HepG2 (cell line): ENCODE measurements at regions not wholly inside any gene's neighbourhood (a gene's known extent, or its start where the extent isn't known, plus 50 kb on each side); places are given as distances from the start of the nearest gene placed in this dataset.

ENCODE experiments used
- ATAC-seq: fragments of 200-7000 bp; cut with Tn5 transposase; 3 replicates; pipeline ENCODE4 v1.9.1; 2020; ENCODE audit warnings: mild to moderate bottlenecking, moderate library complexity
- BruUV-seq: library from RNA; stranded (reverse); fragments of 400-500 nt; replicated peaks from 2 replicates; lab custom pipeline; 2021; lab: Mats Ljungman, UMichigan
- CTCF ChIA-PET: fragments of 300-600 bp; formaldehyde crosslinking; extraction: SDS; loops from one replicate; lab custom pipeline; 2021; ENCODE audit warnings: low total read pairs, inconsistent platforms, low intra/inter-chr PET ratio; lab: Yijun Ruan, JAX
- POLR2A ChIA-PET: fragments of 350-600 bp; sonication (Branson Sonifier 250); formaldehyde crosslinking; loops from one replicate; lab custom pipeline; 2020; ENCODE audit warnings: antibody characterized with exemption, inconsistent platforms; lab: Yijun Ruan, JAX
- DNase-seq: peaks from one replicate; pipeline ENCODE4 v3.0.0-alpha.2; 2015; ENCODE audit warnings: low spot score
- FAIRE-seq: peaks from 3 replicates; lab custom pipeline; 2011; peaks lifted over from hg19 to GRCh38; lab: Jason Lieb, UNC
- H2AFZ ChIP-seq: one replicate; pipeline ENCODE4 v1.6.1; 2011; ENCODE audit warnings: low read length, inconsistent platforms
- H3K27ac ChIP-seq: fragments of 300-600 bp; 3 replicates; pipeline ENCODE4 v1.8.0; 2011; ENCODE audit warnings: mixed run types, mild to moderate bottlenecking, mixed read lengths, low read length, inconsistent platforms; ENCODE audit not compliant: insufficient read depth; ENCODE audit errors: extremely low read length
- H3K27me3 ChIP-seq, 2 experiments: fragments of 200-600 bp in 1 of 2; 2 replicates in 1 of 2; 3 replicates in 1 of 2; pipeline versions ENCODE4 v1.6.0 to v1.8.0; 2011; ENCODE audit warnings: low read length in 2 of 2, mild to moderate bottlenecking in 2 of 2, moderate library complexity in 2 of 2, inconsistent platforms in 1 of 2; ENCODE audit not compliant: insufficient read depth in 2 of 2, control insufficient read depth in 1 of 2
- H3K36me3 ChIP-seq, 2 experiments: fragments of 200-600 bp in 1 of 2; replicated peaks in 1 of 2; 2 replicates in 1 of 2; 3 replicates in 1 of 2; pipeline versions ENCODE4 v1.5.1 to v1.8.0; 2011; ENCODE audit warnings: low read length in 2 of 2, inconsistent platforms in 1 of 2; ENCODE audit not compliant: insufficient read depth in 2 of 2, control insufficient read depth in 1 of 2
- H3K4me1 ChIP-seq: 2 replicates; pipeline ENCODE4 v1.5.1; 2012; ENCODE audit warnings: low read length, inconsistent platforms; ENCODE audit not compliant: insufficient read depth
- H3K4me2 ChIP-seq: 2 replicates; pipeline ENCODE4 v1.6.0; 2011; ENCODE audit warnings: low read depth, low read length, inconsistent platforms
- H3K4me3 ChIP-seq, 3 experiments: fragments of 200-600 bp in 1 of 3; sonication (generic), shearing (Covaris generic) in 1 of 3; replicated peaks in 1 of 3; 2 replicates each; pipeline ENCODE4 v1.5.1; 2011 to 2016; ENCODE audit warnings: low read length in 3 of 3, inconsistent platforms in 2 of 3, low read depth in 2 of 3, mild to moderate bottlenecking in 2 of 3, control low read depth in 1 of 3, mixed read lengths in 1 of 3; ENCODE audit not compliant: insufficient read depth in 1 of 3
- H3K79me2 ChIP-seq: one replicate; pipeline ENCODE4 v1.6.1; 2011; ENCODE audit warnings: low read length, inconsistent platforms; ENCODE audit not compliant: insufficient read depth
- H3K9ac ChIP-seq: 2 replicates; pipeline ENCODE4 v1.6.0; 2011; ENCODE audit warnings: mild to moderate bottlenecking, low read depth, low read length, inconsistent platforms; ENCODE audit not compliant: insufficient read depth
- H3K9me3 ChIP-seq: 2 replicates; pipeline ENCODE4 v1.5.1; 2012; ENCODE audit warnings: mild to moderate bottlenecking, low read length
- H4K20me1 ChIP-seq: 2 replicates; pipeline ENCODE4 v1.6.0; 2011; ENCODE audit warnings: inconsistent platforms, mild to moderate bottlenecking, low read length, moderate library complexity; ENCODE audit not compliant: insufficient read depth
- CAMTA2 ChIP-seq: sonication (generic); formaldehyde crosslinking; IDR thresholded peaks from 2 replicates; pipeline ENCODE4 v1.4.0; 2020; ENCODE audit warnings: mild to moderate bottlenecking, missing genetic modification reagents, borderline replicate concordance
- GATAD2A ChIP-seq: IDR thresholded peaks from 2 replicates; pipeline ENCODE4 v1.6.1; 2016
- MXD3 ChIP-seq: IDR thresholded peaks from 2 replicates; pipeline ENCODE4 v1.6.1; 2016; ENCODE audit warnings: mild to moderate bottlenecking, missing biosample characterization, missing genetic modification reagents
- ZFP37 ChIP-seq: sonication (generic); formaldehyde crosslinking; IDR thresholded peaks from 2 replicates; pipeline ENCODE4 v1.4.0; 2020; ENCODE audit warnings: missing genetic modification reagents, borderline replicate concordance
- WGBS: methylation state at CpG from one replicate; pipeline ENCODE4 v1.1.6; 2017; ENCODE audit warnings: low lambda C conversion rate; 5-methylcytosine and 5-hydroxymethylcytosine counted together
- in situ Hi-C: cut with HindIII; loops from 2 replicates; pipeline ENCODE4 v1.10.0; 2017; ENCODE audit warnings: low pct_unique_long_range_greater_than_20kb; ENCODE audit not compliant: extremely low pct_ligation_motif_present
- intact Hi-C: fragments of 100-400 bp; cut with micrococcal nuclease; formaldehyde crosslinking; loops from one replicate; pipeline ENCODE4 v1.10.0; 2022; ENCODE audit not compliant: unreplicated experiment
- TF ChIP-seq, protein P1 (sequence below): sonication (generic); formaldehyde crosslinking; IDR thresholded peaks from 2 replicates; pipeline ENCODE4 v1.5.1; 2020; ENCODE audit warnings: missing genetic modification reagents, mild to moderate bottlenecking, borderline replicate concordance
- TF ChIP-seq, protein P2 (sequence below): sonication (generic); formaldehyde crosslinking; conservative IDR thresholded peaks from 2 replicates; pipeline ENCODE4 v1.5.0; 2020; ENCODE audit warnings: missing genetic modification reagents
- TF ChIP-seq, protein P3 (sequence below): sonication (generic); formaldehyde crosslinking; IDR thresholded peaks from 2 replicates; pipeline ENCODE4 v1.5.0; 2020; ENCODE audit warnings: mild to moderate bottlenecking, missing genetic modification reagents
- TF ChIP-seq, protein P4 (sequence below): sonication (generic); formaldehyde crosslinking; IDR thresholded peaks from one replicate; pipeline ENCODE4 v1.5.1; 2020; ENCODE audit warnings: mild to moderate bottlenecking, missing genetic modification reagents; ENCODE audit errors: not compliant biosample characterization

DNA sequence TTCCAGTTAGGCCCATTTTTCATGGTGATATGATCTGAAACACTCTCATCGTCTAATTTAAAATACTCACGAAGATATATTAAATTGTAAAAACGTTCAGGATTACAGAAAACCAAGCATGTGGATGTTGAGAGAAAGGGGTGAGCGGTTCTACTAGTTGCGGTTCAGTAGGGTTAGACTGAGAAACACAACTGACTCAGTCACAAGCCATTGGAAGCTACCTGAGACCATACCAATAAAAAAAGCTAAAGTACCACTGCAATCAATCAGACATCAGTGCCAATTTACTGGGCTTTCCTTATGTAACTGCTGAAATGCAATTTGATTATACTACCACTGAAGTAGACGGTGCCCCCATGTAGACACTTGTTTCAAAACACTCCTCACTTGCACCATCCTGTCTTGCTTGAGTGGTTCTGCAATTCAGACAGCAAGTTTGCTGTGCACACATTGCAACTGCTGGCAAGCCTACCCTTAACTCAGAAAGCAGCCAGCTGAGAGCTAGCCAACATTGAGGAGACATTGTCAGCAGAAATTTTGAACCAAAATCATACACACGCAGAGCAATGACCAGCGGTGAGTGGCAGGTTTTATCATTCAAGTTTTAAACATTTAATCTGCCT is 368.7 kb upstream of the ARHGEF26 start (continued):
- TF ChIP-seq, protein P1, sequence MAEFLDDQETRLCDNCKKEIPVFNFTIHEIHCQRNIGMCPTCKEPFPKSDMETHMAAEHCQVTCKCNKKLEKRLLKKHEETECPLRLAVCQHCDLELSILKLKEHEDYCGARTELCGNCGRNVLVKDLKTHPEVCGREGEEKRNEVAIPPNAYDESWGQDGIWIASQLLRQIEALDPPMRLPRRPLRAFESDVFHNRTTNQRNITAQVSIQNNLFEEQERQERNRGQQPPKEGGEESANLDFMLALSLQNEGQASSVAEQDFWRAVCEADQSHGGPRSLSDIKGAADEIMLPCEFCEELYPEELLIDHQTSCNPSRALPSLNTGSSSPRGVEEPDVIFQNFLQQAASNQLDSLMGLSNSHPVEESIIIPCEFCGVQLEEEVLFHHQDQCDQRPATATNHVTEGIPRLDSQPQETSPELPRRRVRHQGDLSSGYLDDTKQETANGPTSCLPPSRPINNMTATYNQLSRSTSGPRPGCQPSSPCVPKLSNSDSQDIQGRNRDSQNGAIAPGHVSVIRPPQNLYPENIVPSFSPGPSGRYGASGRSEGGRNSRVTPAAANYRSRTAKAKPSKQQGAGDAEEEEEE (CRISPR knock-in tag) = no peak
- TF ChIP-seq, protein P2, sequence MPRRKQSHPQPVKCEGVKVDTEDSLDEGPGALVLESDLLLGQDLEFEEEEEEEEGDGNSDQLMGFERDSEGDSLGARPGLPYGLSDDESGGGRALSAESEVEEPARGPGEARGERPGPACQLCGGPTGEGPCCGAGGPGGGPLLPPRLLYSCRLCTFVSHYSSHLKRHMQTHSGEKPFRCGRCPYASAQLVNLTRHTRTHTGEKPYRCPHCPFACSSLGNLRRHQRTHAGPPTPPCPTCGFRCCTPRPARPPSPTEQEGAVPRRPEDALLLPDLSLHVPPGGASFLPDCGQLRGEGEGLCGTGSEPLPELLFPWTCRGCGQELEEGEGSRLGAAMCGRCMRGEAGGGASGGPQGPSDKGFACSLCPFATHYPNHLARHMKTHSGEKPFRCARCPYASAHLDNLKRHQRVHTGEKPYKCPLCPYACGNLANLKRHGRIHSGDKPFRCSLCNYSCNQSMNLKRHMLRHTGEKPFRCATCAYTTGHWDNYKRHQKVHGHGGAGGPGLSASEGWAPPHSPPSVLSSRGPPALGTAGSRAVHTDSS = no peak
- no peak for TF ChIP-seq ZFP37 (CRISPR knock-in tag)

- BruUV-seq = no TSS peak
- 3% methylated on average over 2 of the region's 2 CpGs for WGBS
- no peak overlapping the region for H3K9ac ChIP-seq
- no peaks in the 10 kb centered on the region for H3K9me3 ChIP-seq
- no peaks in the 10 kb centered on the region for H3K36me3 ChIP-seq
- H2AFZ ChIP-seq = no peak overlapping the region
- no peak overlapping the region for H3K4me3 ChIP-seq
- ChIA-PET POLR2A (no interaction called here), CTCF (no interaction called here)
- H3K4me2 ChIP-seq = no peak overlapping the region
- no peak for ATAC-seq
- H3K27me3 ChIP-seq = no peaks in the 10 kb centered on the region
- intact Hi-C loops = no loop called here
- FAIRE-seq = no peak
- no peaks in the 10 kb centered on the region for H3K79me2 ChIP-seq
- no peak overlapping the region for H3K27ac ChIP-seq
- no peaks in the 10 kb centered on the region for H4K20me1 ChIP-seq
- in situ Hi-C loops = no loop called here
- DNase-seq = no peak
- no peaks in the 10 kb centered on the region for H3K4me1 ChIP-seq
- TF ChIP-seq CAMTA2 (no peak), GATAD2A (CRISPR knock-in tag) (no peak), MXD3 (CRISPR knock-in tag) (no peak)
- TF ChIP-seq, protein P3, sequence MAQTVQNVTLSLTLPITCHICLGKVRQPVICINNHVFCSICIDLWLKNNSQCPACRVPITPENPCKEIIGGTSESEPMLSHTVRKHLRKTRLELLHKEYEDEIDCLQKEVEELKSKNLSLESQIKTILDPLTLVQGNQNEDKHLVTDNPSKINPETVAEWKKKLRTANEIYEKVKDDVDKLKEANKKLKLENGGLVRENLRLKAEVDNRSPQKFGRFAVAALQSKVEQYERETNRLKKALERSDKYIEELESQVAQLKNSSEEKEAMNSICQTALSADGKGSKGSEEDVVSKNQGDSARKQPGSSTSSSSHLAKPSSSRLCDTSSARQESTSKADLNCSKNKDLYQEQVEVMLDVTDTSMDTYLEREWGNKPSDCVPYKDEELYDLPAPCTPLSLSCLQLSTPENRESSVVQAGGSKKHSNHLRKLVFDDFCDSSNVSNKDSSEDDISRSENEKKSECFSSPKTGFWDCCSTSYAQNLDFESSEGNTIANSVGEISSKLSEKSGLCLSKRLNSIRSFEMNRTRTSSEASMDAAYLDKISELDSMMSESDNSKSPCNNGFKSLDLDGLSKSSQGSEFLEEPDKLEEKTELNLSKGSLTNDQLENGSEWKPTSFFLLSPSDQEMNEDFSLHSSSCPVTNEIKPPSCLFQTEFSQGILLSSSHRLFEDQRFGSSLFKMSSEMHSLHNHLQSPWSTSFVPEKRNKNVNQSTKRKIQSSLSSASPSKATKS = no peak
- TF ChIP-seq, protein P4, sequence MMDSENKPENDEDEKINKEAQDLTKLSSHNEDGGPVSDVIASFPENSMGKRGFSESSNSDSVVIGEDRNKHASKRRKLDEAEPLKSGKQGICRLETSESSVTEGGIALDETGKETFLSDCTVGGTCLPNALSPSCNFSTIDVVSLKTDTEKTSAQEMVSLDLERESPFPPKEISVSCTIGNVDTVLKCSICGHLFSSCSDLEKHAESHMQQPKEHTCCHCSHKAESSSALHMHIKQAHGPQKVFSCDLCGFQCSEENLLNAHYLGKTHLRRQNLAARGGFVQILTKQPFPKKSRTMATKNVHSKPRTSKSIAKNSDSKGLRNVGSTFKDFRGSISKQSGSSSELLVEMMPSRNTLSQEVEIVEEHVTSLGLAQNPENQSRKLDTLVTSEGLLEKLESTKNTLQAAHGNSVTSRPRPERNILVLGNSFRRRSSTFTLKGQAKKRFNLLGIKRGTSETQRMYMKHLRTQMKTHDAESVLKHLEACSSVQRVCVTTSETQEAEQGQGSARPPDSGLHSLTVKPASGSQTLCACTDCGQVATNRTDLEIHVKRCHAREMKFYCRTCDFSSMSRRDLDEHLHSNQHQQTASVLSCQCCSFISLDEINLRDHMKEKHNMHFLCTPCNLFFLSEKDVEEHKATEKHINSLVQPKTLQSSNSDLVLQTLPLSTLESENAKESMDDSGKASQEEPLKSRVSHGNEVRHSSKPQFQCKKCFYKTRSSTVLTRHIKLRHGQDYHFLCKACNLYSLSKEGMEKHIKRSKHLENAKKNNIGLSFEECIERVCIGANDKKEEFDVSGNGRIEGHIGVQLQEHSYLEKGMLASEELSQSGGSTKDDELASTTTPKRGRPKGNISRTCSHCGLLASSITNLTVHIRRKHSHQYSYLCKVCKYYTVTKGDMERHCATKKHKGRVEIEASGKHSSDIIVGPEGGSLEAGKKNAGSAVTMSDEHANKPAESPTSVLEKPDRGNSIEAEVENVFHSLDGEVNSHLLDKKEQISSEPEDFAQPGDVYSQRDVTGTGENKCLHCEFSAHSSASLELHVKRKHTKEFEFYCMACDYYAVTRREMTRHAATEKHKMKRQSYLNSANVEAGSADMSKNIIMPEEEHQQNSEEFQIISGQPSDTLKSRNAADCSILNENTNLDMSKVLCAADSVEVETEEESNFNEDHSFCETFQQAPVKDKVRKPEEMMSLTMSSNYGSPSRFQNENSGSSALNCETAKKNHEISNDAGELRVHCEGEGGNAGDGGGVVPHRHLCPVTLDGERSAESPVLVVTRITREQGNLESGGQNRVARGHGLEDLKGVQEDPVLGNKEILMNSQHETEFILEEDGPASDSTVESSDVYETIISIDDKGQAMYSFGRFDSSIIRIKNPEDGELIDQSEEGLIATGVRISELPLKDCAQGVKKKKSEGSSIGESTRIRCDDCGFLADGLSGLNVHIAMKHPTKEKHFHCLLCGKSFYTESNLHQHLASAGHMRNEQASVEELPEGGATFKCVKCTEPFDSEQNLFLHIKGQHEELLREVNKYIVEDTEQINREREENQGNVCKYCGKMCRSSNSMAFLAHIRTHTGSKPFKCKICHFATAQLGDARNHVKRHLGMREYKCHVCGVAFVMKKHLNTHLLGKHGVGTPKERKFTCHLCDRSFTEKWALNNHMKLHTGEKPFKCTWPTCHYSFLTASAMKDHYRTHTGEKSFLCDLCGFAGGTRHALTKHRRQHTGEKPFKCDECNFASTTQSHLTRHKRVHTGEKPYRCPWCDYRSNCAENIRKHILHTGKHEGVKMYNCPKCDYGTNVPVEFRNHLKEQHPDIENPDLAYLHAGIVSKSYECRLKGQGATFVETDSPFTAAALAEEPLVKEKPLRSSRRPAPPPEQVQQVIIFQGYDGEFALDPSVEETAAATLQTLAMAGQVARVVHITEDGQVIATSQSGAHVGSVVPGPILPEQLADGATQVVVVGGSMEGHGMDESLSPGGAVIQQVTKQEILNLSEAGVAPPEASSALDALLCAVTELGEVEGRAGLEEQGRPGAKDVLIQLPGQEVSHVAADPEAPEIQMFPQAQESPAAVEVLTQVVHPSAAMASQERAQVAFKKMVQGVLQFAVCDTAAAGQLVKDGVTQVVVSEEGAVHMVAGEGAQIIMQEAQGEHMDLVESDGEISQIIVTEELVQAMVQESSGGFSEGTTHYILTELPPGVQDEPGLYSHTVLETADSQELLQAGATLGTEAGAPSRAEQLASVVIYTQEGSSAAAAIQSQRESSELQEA (CRISPR knock-in tag) = no peak
These were observed 368.2 kb upstream of the ARHGEF26 start for GRCh38 chr3:153753035-153753434.
